Panc1 (cell line): ENCODE measurements at regions not wholly inside any gene's neighbourhood (a gene's known extent, or its start where the extent isn't known, plus 50 kb on each side); places are given as distances from the start of the nearest gene placed in this dataset.

Experiments used
- ATAC-seq: fragments of 200-7000 bp; cut with Tn5 transposase; 2 replicates; pipeline ENCODE4 v1.9.1; 2020; ENCODE audit warnings: mild to moderate bottlenecking, moderate library complexity
- BruUV-seq: library from RNA; stranded (reverse); fragments of 400-500 nt; replicated peaks from 2 replicates; lab custom pipeline; 2021; lab: Mats Ljungman, UMichigan
- CTCF ChIA-PET: fragments of 300-600 bp; sonication (Branson Sonifier 250); formaldehyde crosslinking; loops from one replicate; lab custom pipeline; 2022; ENCODE audit warnings: antibody characterized with exemption; lab: Charles Lee
- POLR2A ChIA-PET: fragments of 300-600 bp; sonication (Branson Sonifier 250); formaldehyde crosslinking; loops from one replicate; lab custom pipeline; 2022; ENCODE audit warnings: antibody characterized with exemption; lab: Charles Lee
- DNase-seq: peaks from one replicate; pipeline ENCODE4 v3.0.0-alpha.2; 2010; ENCODE audit warnings: low read depth, low spot score
- H3K27ac ChIP-seq: 2 replicates; pipeline ENCODE4 v1.5.1; 2011; ENCODE audit warnings: mild to moderate bottlenecking, low read length, inconsistent platforms
- H3K27me3 ChIP-seq: fragments of 200-500 bp; sonication (Bioruptor generic); 2 replicates; pipeline ENCODE4 v1.6.0; 2014; ENCODE audit warnings: low read length, inconsistent platforms; ENCODE audit not compliant: control insufficient read depth, insufficient read depth
- H3K36me3 ChIP-seq: fragments of 200-500 bp; sonication (Bioruptor generic); 2 replicates; pipeline ENCODE4 v1.5.1; 2014; ENCODE audit warnings: inconsistent platforms, mild to moderate bottlenecking, low read length, moderate library complexity; ENCODE audit not compliant: control insufficient read depth, insufficient read depth
- H3K4me1 ChIP-seq: 2 replicates; pipeline ENCODE4 v1.5.1; 2011; ENCODE audit warnings: inconsistent platforms, mild to moderate bottlenecking, low read length, moderate library complexity; ENCODE audit not compliant: control insufficient read depth, insufficient read depth
- H3K4me3 ChIP-seq, 2 experiments: 2 replicates each; pipeline ENCODE4 v1.5.1; 2011 to 2012; ENCODE audit warnings: low read depth in 2 of 2, low read length in 2 of 2, mild to moderate bottlenecking in 2 of 2, inconsistent platforms in 1 of 2, moderate library complexity in 1 of 2
- H3K9me3 ChIP-seq: fragments of 200-500 bp; sonication (Bioruptor generic); 2 replicates; pipeline ENCODE4 v1.5.1; 2014; ENCODE audit warnings: low read depth, mild to moderate bottlenecking, inconsistent platforms, low read length, moderate library complexity; ENCODE audit not compliant: control insufficient read depth, insufficient read depth
- POLR2AphosphoS5 ChIP-seq: IDR thresholded peaks from 2 replicates; pipeline ENCODE4 v1.6.1; 2012; ENCODE audit warnings: mild to moderate bottlenecking, low read depth, low read length, moderate library complexity
- SIN3A ChIP-seq: IDR thresholded peaks from 2 replicates; pipeline ENCODE4 v1.6.1; 2012; ENCODE audit warnings: low read depth, mild to moderate bottlenecking, low read length, moderate library complexity, borderline replicate concordance; ENCODE audit not compliant: insufficient read depth
- TCF7L2 ChIP-seq: IDR thresholded peaks from 2 replicates; pipeline ENCODE4 v1.6.1; 2011; ENCODE audit warnings: mild to moderate bottlenecking, low read depth, low read length, inconsistent platforms
- in situ Hi-C: cut with HindIII; loops from 2 replicates; pipeline ENCODE4 v1.10.0; 2016; ENCODE audit warnings: low sequenced_read_pairs, low pct_unique_long_range_greater_than_20kb
- intact Hi-C: fragments of 100-400 bp; cut with micrococcal nuclease; formaldehyde crosslinking; loops from one replicate; pipeline ENCODE4 v1.10.0; 2022; ENCODE audit not compliant: unreplicated experiment
- TF ChIP-seq, protein P1 (sequence below), 2 experiments: IDR thresholded peaks; 2 replicates each; pipeline ENCODE4 v1.6.1; 2011 to 2012; ENCODE audit warnings: low read depth in 2 of 2, control low read depth in 1 of 2, low read length in 1 of 2, mild to moderate bottlenecking in 1 of 2, moderate library complexity in 1 of 2; ENCODE audit not compliant: insufficient read depth in 1 of 2
- TF ChIP-seq, protein P2 (sequence below): fragments of 450-650 bp; IDR thresholded peaks from 2 replicates; pipeline ENCODE4 v1.5.1; 2017; ENCODE audit warnings: mild to moderate bottlenecking

DNA sequence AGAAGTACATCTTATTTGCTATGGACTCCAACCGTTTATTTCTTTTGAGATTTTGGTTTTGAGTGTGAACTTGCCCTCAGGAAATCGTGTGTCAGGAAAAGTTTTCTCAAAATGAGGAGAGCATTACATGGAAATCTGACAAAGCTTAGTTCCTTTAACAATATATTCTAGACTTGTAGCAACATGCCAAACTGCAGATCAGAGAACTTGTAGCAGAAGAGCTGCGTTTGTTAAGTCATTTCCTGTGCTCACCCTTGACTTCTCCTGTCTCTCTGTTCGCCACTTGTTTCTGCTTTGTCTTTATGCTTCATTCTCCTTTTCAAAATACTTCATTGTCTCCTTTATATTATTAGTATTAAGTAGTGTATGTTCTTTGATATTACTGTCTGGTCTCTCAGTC, 116.6 kb upstream of the FOXP2 start:
- TF ChIP-seq TCF7L2 (no peak), POLR2AphosphoS5 (no peak)
- TF ChIP-seq, protein P1, sequence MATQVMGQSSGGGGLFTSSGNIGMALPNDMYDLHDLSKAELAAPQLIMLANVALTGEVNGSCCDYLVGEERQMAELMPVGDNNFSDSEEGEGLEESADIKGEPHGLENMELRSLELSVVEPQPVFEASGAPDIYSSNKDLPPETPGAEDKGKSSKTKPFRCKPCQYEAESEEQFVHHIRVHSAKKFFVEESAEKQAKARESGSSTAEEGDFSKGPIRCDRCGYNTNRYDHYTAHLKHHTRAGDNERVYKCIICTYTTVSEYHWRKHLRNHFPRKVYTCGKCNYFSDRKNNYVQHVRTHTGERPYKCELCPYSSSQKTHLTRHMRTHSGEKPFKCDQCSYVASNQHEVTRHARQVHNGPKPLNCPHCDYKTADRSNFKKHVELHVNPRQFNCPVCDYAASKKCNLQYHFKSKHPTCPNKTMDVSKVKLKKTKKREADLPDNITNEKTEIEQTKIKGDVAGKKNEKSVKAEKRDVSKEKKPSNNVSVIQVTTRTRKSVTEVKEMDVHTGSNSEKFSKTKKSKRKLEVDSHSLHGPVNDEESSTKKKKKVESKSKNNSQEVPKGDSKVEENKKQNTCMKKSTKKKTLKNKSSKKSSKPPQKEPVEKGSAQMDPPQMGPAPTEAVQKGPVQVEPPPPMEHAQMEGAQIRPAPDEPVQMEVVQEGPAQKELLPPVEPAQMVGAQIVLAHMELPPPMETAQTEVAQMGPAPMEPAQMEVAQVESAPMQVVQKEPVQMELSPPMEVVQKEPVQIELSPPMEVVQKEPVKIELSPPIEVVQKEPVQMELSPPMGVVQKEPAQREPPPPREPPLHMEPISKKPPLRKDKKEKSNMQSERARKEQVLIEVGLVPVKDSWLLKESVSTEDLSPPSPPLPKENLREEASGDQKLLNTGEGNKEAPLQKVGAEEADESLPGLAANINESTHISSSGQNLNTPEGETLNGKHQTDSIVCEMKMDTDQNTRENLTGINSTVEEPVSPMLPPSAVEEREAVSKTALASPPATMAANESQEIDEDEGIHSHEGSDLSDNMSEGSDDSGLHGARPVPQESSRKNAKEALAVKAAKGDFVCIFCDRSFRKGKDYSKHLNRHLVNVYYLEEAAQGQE (IDR thresholded peaks at IDR 0.05; ENCODE audit: insufficient read depth in 1 of 2, low read depth in 2 of 2, low read length in 1 of 2), result no peak

DNA sequence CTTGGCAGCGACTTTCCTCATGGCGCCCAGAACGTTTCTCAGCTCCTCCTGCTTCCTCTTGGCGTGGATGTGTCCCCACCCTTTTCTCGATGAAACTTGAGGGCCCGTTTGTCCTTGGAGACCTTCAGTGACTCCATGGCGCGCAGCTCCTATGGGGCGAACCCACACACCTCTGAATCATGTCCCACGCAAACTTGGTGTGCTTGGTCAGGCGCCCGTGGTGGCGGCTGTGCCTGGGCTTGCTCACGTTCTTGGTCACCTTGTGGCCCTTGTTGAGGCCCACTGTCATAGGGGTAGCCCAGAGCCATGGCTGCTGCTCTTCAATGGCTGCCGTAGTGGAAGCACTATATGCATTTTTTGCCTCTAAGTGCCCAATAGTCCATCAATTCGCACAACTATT, 117.5 kb upstream of the FOXP2 start:
- no peak for DNase-seq
- ChIA-PET POLR2A (no interaction called here), CTCF (no interaction called here)
- TF ChIP-seq SIN3A, result no peak
- no peak for TF ChIP-seq POLR2AphosphoS5
- TF ChIP-seq, protein P1 (IDR thresholded peaks at IDR 0.05; ENCODE audit: insufficient read depth in 1 of 2, low read depth in 2 of 2, low read length in 1 of 2), result no peak
- TF ChIP-seq TCF7L2, result no peak
- TF ChIP-seq, protein P2, sequence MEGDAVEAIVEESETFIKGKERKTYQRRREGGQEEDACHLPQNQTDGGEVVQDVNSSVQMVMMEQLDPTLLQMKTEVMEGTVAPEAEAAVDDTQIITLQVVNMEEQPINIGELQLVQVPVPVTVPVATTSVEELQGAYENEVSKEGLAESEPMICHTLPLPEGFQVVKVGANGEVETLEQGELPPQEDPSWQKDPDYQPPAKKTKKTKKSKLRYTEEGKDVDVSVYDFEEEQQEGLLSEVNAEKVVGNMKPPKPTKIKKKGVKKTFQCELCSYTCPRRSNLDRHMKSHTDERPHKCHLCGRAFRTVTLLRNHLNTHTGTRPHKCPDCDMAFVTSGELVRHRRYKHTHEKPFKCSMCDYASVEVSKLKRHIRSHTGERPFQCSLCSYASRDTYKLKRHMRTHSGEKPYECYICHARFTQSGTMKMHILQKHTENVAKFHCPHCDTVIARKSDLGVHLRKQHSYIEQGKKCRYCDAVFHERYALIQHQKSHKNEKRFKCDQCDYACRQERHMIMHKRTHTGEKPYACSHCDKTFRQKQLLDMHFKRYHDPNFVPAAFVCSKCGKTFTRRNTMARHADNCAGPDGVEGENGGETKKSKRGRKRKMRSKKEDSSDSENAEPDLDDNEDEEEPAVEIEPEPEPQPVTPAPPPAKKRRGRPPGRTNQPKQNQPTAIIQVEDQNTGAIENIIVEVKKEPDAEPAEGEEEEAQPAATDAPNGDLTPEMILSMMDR, result no peak
- Histone ChIP-seq H3K27me3 (no peaks in the 10 kb centered on the region), H3K4me1 (no peaks in the 10 kb centered on the region; the same call in 1 of the 2 replicates), H3K27ac (no peak overlapping the region), H3K9me3 (no peaks in the 10 kb centered on the region), H3K36me3 (no peaks in the 10 kb centered on the region), H3K4me3 (no peak overlapping the region)
- BruUV-seq, result no TSS peak
- no peak for ATAC-seq
- intact Hi-C loops (no loop called here), in situ Hi-C loops (no loop called here)

More for the DNA sequence above, 116.6 kb upstream of the FOXP2 start:
- no peaks in the 10 kb centered on the region; the same call in 1 of the 2 replicates for H3K4me1 ChIP-seq
- in situ Hi-C loops, result no loop called here
- no peaks in the 10 kb centered on the region for H3K27me3 ChIP-seq
- BruUV-seq, result no TSS peak
- no peak overlapping the region for H3K27ac ChIP-seq
- no peaks in the 10 kb centered on the region for H3K36me3 ChIP-seq
- H3K4me3 ChIP-seq, result no peak overlapping the region
- no peak for DNase-seq
- intact Hi-C loops, result no loop called here
- ChIA-PET POLR2A (no interaction called here), CTCF (no interaction called here)
- ATAC-seq, result no peak
- H3K9me3 ChIP-seq, result no peaks in the 10 kb centered on the region
